ENCODE measurements at regions not wholly inside any gene's neighbourhood (a gene's known extent, or its start where the extent isn't known, plus 50 kb on each side); places are given as distances from the start of the nearest gene placed in this dataset.

- TF ChIP-seq, protein P1, sequence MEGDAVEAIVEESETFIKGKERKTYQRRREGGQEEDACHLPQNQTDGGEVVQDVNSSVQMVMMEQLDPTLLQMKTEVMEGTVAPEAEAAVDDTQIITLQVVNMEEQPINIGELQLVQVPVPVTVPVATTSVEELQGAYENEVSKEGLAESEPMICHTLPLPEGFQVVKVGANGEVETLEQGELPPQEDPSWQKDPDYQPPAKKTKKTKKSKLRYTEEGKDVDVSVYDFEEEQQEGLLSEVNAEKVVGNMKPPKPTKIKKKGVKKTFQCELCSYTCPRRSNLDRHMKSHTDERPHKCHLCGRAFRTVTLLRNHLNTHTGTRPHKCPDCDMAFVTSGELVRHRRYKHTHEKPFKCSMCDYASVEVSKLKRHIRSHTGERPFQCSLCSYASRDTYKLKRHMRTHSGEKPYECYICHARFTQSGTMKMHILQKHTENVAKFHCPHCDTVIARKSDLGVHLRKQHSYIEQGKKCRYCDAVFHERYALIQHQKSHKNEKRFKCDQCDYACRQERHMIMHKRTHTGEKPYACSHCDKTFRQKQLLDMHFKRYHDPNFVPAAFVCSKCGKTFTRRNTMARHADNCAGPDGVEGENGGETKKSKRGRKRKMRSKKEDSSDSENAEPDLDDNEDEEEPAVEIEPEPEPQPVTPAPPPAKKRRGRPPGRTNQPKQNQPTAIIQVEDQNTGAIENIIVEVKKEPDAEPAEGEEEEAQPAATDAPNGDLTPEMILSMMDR (IDR thresholded peaks at IDR 0.05): no peak
Observed at GRCh38 chr16:29308644-29309546, 97.6 kb downstream of the NPIPB11 start.

DNA sequence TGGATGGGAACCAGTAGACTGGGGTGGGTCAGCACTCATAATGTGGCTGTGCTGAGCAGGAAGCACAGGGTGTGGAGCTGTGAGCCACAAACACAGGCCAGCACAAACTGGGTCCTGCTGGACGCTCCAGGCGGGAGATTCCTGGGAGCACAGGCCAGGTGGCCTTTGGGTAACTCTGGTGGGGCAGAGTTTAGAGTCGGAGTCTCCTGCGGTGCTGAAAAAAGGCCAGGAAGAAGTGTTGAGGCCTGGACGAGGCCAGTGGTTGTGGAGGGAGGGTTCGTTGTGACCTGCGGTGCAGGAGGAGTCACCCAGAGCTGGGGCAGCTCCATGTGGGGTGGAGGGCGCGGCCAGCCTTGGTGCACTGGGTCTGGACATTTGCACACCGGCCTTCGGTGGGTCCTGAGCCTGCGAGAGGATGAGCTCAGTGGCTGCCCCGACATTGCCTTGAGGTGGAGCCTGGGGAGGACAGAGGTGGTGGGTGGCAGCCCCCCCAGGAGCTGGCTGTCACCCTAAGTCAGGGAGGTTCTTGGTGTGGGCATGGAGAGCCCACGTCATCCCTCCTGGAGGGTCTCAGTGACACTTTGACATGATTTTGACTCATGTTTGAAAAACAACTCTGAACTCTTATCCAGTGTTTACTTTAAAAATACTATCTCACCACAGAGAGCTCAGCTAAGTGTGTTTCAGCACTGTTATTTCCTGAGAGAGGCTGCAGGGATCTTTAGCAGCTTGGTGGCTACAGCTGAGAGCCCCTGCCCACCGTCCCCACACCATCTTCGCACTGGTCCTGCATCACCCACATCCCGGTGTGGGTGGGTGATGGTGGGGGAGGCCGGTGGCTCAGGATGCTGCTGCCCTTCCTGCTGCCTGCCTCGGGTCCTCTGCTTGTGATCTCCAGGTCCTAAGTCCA, 98.7 kb downstream of the NPIPB11 start:
- TF ChIP-seq, protein P1 (IDR thresholded peaks at IDR 0.05): no peak

DNA sequence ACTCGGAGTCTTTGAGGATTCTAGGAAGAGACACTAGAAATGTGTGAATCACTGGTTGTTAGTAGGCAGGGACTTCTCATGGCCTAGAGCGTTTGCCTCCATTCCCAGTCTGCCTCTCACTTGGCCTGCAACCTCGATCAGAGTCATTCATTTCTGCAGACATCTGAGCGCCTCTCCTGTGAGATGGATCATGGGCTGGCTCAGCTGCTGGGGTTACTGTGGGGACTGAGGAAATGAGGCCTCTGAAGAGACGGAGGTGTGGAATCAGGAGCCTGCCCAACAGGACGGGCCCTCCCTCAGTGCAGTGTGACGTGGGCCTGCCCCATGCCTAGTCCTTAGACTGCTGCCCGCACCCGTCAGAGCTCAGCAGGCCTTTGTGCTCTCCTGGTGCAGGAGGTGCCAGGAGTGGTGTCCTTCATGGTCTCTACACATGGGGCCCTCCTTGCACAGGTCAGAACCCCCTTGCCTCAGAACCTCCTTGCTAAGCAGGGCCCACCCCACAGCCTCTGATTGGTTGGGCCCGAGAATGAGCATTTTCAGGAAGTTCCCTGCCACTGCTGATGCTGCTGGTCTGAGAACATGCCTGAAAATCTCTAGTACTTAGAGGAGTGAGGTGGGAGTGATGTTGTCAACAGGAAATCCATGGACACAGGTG, 99.4 kb downstream of the NPIPB11 start:
- TF ChIP-seq, protein P1 (IDR thresholded peaks at IDR 0.05): no peak

DNA sequence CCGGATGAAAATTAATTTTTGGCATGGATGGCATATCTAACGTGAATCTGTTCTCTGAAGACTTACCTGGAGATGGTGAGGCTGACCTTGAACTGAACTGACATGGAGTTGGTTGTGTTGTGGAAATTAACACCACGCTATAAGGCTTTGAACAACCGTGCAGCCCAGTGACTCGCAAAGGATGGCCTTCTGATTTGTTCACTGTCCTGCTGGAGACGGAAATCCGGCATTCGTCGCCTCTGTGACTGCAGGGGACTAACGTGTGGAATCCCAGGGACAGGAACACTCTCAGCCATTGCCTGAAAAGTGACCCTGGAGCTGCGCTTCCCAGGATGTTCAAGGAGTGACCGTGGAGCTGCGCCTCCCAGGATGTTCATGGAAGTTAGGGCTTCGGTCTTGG, 100.3 kb downstream of the NPIPB11 start:
- TF ChIP-seq, protein P1 (IDR thresholded peaks at IDR 0.05): no peak

- TF ChIP-seq, protein P1 (IDR thresholded peaks at IDR 0.05): no peak
Observed at GRCh38 chr16:29304251-29304650, 102.3 kb downstream of the NPIPB11 start.

DNA sequence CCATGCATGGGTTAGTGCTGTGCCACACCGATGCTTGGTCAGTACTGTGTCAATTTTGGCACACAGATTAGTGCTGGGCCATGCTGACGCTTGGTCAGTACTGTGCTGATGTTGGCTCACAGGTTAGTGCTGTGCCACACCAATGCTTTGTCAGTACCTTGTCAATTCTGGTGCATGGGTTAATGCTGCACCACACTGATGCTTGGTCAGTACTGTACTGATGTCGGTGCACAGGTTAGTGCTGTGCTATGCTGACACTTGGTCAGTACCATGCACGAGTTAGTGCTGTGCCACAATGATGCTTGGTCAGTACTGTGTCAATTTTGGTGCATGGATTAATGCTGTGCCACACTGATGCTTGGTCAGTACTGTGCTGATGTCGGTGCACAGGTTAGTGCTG, 103.0 kb downstream of the NPIPB11 start:
- TF ChIP-seq, protein P1 (IDR thresholded peaks at IDR 0.05): no peak

- TF ChIP-seq, protein P1 (IDR thresholded peaks at IDR 0.05): no peak
Observed at GRCh38 chr16:29302976-29303375, 103.5 kb downstream of the NPIPB11 start.
